Calu3 (cell line): ENCODE measurements at regions not wholly inside any gene's neighbourhood (a gene's known extent, or its start where the extent isn't known, plus 50 kb on each side); places are given as distances from the start of the nearest gene placed in this dataset.

Experiments
- BruUV-seq: library from RNA; stranded (reverse); fragments of 400-500 nt; replicated peaks from 2 replicates; lab custom pipeline; 2021; lab: Mats Ljungman, UMichigan
- CTCF ChIA-PET: fragments of 300-600 bp; sonication (Branson Sonifier 250); formaldehyde crosslinking; loops from one replicate; lab custom pipeline; 2022; ENCODE audit warnings: antibody characterized with exemption; lab: Charles Lee
- DNase-seq: peaks from one replicate; pipeline ENCODE4 v3.0.0; 2022
- H3K27ac Mint-ChIP-seq: one replicate; pipeline ENCODE4 v1.8.0; 2022; ENCODE audit warnings: mixed read lengths; ENCODE audit not compliant: unreplicated experiment
- H3K27me3 Mint-ChIP-seq: one replicate; pipeline ENCODE4 v1.8.0; 2022; ENCODE audit warnings: mixed read lengths; ENCODE audit not compliant: unreplicated experiment
- H3K36me3 Mint-ChIP-seq: one replicate; pipeline ENCODE4 v1.8.0; 2022; ENCODE audit warnings: mild to moderate bottlenecking, moderate library complexity, mixed read lengths; ENCODE audit not compliant: insufficient read depth, unreplicated experiment
- H3K4me1 Mint-ChIP-seq: one replicate; pipeline ENCODE4 v1.8.0; 2022; ENCODE audit warnings: mild to moderate bottlenecking, low read depth, mixed read lengths; ENCODE audit not compliant: unreplicated experiment
- H3K4me3 Mint-ChIP-seq: one replicate; pipeline ENCODE4 v1.8.0; 2022; ENCODE audit warnings: mild to moderate bottlenecking, low read depth, moderate library complexity, mixed read lengths; ENCODE audit not compliant: unreplicated experiment
- H3K9me3 Mint-ChIP-seq: one replicate; pipeline ENCODE4 v1.8.0; 2022; ENCODE audit warnings: low read depth, mixed read lengths; ENCODE audit not compliant: unreplicated experiment
- CTCF ChIP-seq: fragments of 200-600 bp; IDR thresholded peaks from one replicate; pipeline ENCODE4 v1.8.0; 2022; ENCODE audit warnings: antibody characterized with exemption; ENCODE audit not compliant: unreplicated experiment
- intact Hi-C: fragments of 100-400 bp; cut with micrococcal nuclease; formaldehyde crosslinking; loops from one replicate; pipeline ENCODE4 v1.10.0; 2022; ENCODE audit not compliant: unreplicated experiment

GRCh38 chr5:164439799-164440198 lies 934.4 kb downstream of the MAT2B start:
- Mint-ChIP-seq H3K27ac (no peak overlapping the region), H3K4me1 (no peaks in the 10 kb centered on the region), H3K36me3 (no peaks in the 10 kb centered on the region), H3K27me3 (no peaks in the 10 kb centered on the region), H3K4me3 (no peak overlapping the region), H3K9me3 (peaks cover 3% of the 10 kb centered on the region)
- no peak for TF ChIP-seq CTCF
- CTCF ChIA-PET, result no interaction called here
- no TSS peak for BruUV-seq
- no peak for DNase-seq
- intact Hi-C loops, result no loop called here

- Mint-ChIP-seq H3K27ac (no peak overlapping the region), H3K4me1 (no peaks in the 10 kb centered on the region), H3K4me3 (no peak overlapping the region), H3K36me3 (no peaks in the 10 kb centered on the region), H3K9me3 (no peaks in the 10 kb centered on the region), H3K27me3 (no peaks in the 10 kb centered on the region)
- no peak for TF ChIP-seq CTCF
- no peak for DNase-seq
- no TSS peak for BruUV-seq
- intact Hi-C loops, result no loop called here
- CTCF ChIA-PET, result no interaction called here
These were observed 944.0 kb downstream of the MAT2B start for GRCh38 chr5:164449460-164449859.

GRCh38 chr5:164466033-164466432 lies 960.6 kb downstream of the MAT2B start:
- CTCF ChIA-PET, result no interaction called here
- H3K9me3 Mint-ChIP-seq, result no peaks in the 10 kb centered on the region
- DNase-seq, result no peak
- H3K27ac Mint-ChIP-seq, result no peak overlapping the region
- H3K27me3 Mint-ChIP-seq, result no peaks in the 10 kb centered on the region
- no peak for TF ChIP-seq CTCF
- intact Hi-C loops, result no loop called here
- H3K36me3 Mint-ChIP-seq, result no peaks in the 10 kb centered on the region
- H3K4me3 Mint-ChIP-seq, result no peak overlapping the region
- BruUV-seq, result no TSS peak
- no peaks in the 10 kb centered on the region for H3K4me1 Mint-ChIP-seq

- Mint-ChIP-seq H3K27ac (no peak overlapping the region), H3K4me1 (no peaks in the 10 kb centered on the region), H3K36me3 (no peaks in the 10 kb centered on the region), H3K9me3 (no peaks in the 10 kb centered on the region), H3K27me3 (no peaks in the 10 kb centered on the region), H3K4me3 (no peak overlapping the region)
- no TSS peak for BruUV-seq
- intact Hi-C loops, result no loop called here
- TF ChIP-seq CTCF, result no peak
- DNase-seq, result no peak
- CTCF ChIA-PET, result no interaction called here
These were observed 964.9 kb downstream of the MAT2B start for GRCh38 chr5:164470312-164470711.

GRCh38 chr5:164472165-164472564 lies 966.7 kb downstream of the MAT2B start:
- CTCF ChIA-PET, result no interaction called here
- no peak overlapping the region for H3K27ac Mint-ChIP-seq
- intact Hi-C loops, result no loop called here
- H3K36me3 Mint-ChIP-seq, result no peaks in the 10 kb centered on the region
- H3K4me1 Mint-ChIP-seq, result no peaks in the 10 kb centered on the region
- no peaks in the 10 kb centered on the region for H3K9me3 Mint-ChIP-seq
- no TSS peak for BruUV-seq
- no peak for TF ChIP-seq CTCF
- no peak overlapping the region for H3K4me3 Mint-ChIP-seq
- no peaks in the 10 kb centered on the region for H3K27me3 Mint-ChIP-seq
- no peak for DNase-seq
